Sigmoid colon (tissue), 6 donors: ENCODE measurements at regions not wholly inside any gene's neighbourhood (a gene's known extent, or its start where the extent isn't known, plus 50 kb on each side); places are given as distances from the start of the nearest gene placed in this dataset.

ENCODE experiments used
- DNase-seq: peaks from one replicate; pipeline ENCODE4 v3.0.0-alpha.2; 2019
- H3K27ac ChIP-seq, 4 donors: fragments of 200-600 bp; sonication (generic); one replicate each; pipeline ENCODE4 v1.5.1; 2016 to 2019; ENCODE audit warnings: mild to moderate bottlenecking in 1 of 4
- H3K27me3 ChIP-seq, 3 donors: fragments of 200-600 bp; sonication (generic); one replicate each; pipeline ENCODE4 v1.5.1; 2019; ENCODE audit warnings: mild to moderate bottlenecking in 1 of 3
- H3K36me3 ChIP-seq, 4 donors: fragments of 200-600 bp; sonication (generic); one replicate each; pipeline ENCODE4 v1.5.1; 2016 to 2019
- H3K4me1 ChIP-seq, 4 donors: fragments of 200-600 bp; sonication (generic); one replicate each; pipeline ENCODE4 v1.5.1; 2017 to 2019
- H3K4me3 ChIP-seq, 4 donors: fragments of 200-600 bp; sonication (generic); one replicate each; pipeline ENCODE4 v1.5.1; 2017 to 2019; ENCODE audit warnings: mild to moderate bottlenecking in 2 of 4, moderate library complexity in 1 of 4
- H3K9me3 ChIP-seq, 4 donors: fragments of 200-600 bp in 3 of 4; sonication (generic) in 3 of 4; one replicate each; pipeline versions ENCODE4 v1.5.1 to v1.6.1; 2013 to 2019
- CTCF ChIP-seq, 4 experiments: fragments of 450-650 bp in 3 of 4; fragments of 200-600 bp in 1 of 4; IDR thresholded peaks; one replicate each; pipeline ENCODE4 v1.5.1; 2016 to 2019; ENCODE audit warnings: antibody characterized with exemption in 4 of 4, mild to moderate bottlenecking in 3 of 4, moderate library complexity in 2 of 4
- EP300 ChIP-seq, 4 donors: sonication (generic); formaldehyde crosslinking; IDR thresholded peaks; one replicate each; pipeline ENCODE4 v1.6.1; 2017; ENCODE audit warnings: antibody characterized with exemption in 4 of 4
- POLR2A ChIP-seq, 2 donors: fragments of 450-650 bp; IDR thresholded peaks; one replicate each; pipeline ENCODE4 v1.6.1; 2016; ENCODE audit warnings: antibody characterized with exemption in 2 of 2, mild to moderate bottlenecking in 2 of 2, moderate library complexity in 2 of 2
- POLR2AphosphoS5 ChIP-seq, 4 donors: sonication (generic); formaldehyde crosslinking; IDR thresholded peaks; one replicate each; pipeline ENCODE4 v1.6.1; 2017; ENCODE audit warnings: antibody characterized with exemption in 4 of 4
- WGBS, 2 donors: extraction: QIAGEN DNeasy Blood & Tissue Kit; methylation state at CpG; one replicate each; pipeline ENCODE4 v1.1.7; 2013; 5-methylcytosine and 5-hydroxymethylcytosine counted together
- intact Hi-C: fragments of 100-400 bp; cut with DNase I; formaldehyde crosslinking; loops from one replicate; pipeline ENCODE4 v1.15.1; 2023
- small RNA-seq, 3 donors: library from RNA; depleted of rRNA; stranded (forward); fragments of <200 nt; gene quantifications; one replicate each; pipeline ENCODE3, GENCODE V24; 2016
- donor health status: healthy with polysubstance abuse.
- donor health status: healthy.

DNA sequence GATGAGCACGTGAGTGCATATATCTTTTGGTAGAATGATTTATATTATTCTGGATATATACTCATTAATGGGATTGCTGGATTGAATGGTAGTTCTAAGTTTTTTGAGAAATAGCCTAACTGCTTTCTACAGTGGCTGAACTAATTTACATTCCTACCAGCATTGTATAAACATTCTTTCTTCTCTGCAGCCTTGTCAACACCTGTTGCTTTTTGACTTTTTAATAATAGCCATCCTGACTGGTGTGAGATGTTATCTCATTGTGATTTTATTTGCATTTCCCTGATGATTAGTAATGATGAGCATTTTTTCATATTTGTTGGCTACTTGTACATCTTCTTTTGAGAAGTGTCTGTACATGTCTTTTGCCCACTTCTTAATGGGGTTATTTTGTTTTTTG lies 116.3 kb downstream of the ADTRP start:
- intact Hi-C loops: no loop called here
- Histone ChIP-seq H3K4me3 (no peak overlapping the region), H3K9me3 (no peaks in the 10 kb centered on the region), H3K27ac (no peak overlapping the region), H3K4me1 (no peaks in the 10 kb centered on the region), H3K36me3 (no peaks in the 10 kb centered on the region), H3K27me3 (no peaks in the 10 kb centered on the region)
- WGBS, 2 donors: 79 to 84% methylated on average over 1 of the region's 1 CpG
- no peak for DNase-seq
- no peak for TF ChIP-seq POLR2A (IDR thresholded peaks at IDR 0.05)
- no peak for TF ChIP-seq POLR2AphosphoS5 (IDR thresholded peaks at IDR 0.05)
- TF ChIP-seq CTCF (IDR thresholded peaks at IDR 0.05): no peak

GRCh38 chr6:11663519-11663918 lies 115.1 kb downstream of the ADTRP start:
- H3K36me3 ChIP-seq: no peaks in the 10 kb centered on the region
- no peak for TF ChIP-seq EP300 (IDR thresholded peaks at IDR 0.05)
- no peak for TF ChIP-seq POLR2AphosphoS5 (IDR thresholded peaks at IDR 0.05)
- no peak for TF ChIP-seq POLR2A (IDR thresholded peaks at IDR 0.05)
- TF ChIP-seq CTCF (IDR thresholded peaks at IDR 0.05): no peak
- H3K4me3 ChIP-seq: no peak overlapping the region
- H3K27me3 ChIP-seq: no peaks in the 10 kb centered on the region
- no peaks in the 10 kb centered on the region for H3K9me3 ChIP-seq
- no peak for DNase-seq
- 86 to 93% methylated on average over 2 of the region's 2 CpGs for WGBS, 2 donors
- H3K27ac ChIP-seq: no peak overlapping the region
- no peaks in the 10 kb centered on the region for H3K4me1 ChIP-seq
- intact Hi-C loops: no loop called here

Small RNA genes lying in the stretch of these regions (small RNA-seq; reads per million reads assigned to genes)
- 0 reads per million in 3 donors for gene RF00017
